RPMI7951 (cell line): ENCODE measurements at regions not wholly inside any gene's neighbourhood (a gene's known extent, or its start where the extent isn't known, plus 50 kb on each side); places are given as distances from the start of the nearest gene placed in this dataset.

Experiments used
- DNase-seq: peaks from one replicate; pipeline ENCODE4 v3.0.0-alpha.2; 2012; ENCODE audit warnings: low read depth

DNA sequence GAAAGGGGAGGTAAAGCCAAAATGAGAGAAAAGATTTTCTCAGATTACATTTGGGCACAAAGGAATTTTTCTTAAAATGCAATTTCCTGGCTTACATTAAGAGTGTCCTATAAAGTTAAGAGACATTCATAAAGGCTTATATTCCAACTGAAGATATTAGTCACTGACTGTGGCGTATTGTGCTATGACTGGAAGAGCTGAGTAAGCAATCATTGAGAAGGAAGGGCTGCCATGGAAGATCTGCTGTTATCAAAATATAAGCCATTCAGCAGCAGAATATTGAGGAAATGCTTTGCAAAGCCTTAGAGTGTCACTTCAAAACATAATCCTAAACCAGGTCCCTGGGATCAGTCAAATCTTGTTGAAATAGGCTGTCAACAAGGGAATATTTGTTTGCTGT lies 593.9 kb downstream of the TUSC7 start:
- DNase-seq = no peak

DNA sequence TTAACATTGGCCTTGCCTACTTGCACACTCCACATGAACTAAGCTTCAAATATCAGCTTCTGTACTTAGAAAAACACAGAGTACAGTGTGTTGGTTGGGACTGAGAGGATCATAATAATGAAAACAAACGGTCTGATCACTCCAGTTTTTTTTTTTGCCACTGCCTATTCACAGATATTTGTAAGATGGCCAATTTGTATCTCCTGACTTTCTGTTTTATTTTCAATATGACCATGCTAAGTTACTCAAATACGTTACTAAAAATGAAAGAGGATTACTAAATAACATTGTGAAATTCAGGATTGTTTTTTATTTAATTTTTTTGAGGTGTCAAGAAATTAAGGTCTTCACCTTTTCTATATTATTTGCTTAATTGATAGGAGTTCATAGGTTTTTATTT lies 595.1 kb downstream of the TUSC7 start:
- no peak for DNase-seq

DNA sequence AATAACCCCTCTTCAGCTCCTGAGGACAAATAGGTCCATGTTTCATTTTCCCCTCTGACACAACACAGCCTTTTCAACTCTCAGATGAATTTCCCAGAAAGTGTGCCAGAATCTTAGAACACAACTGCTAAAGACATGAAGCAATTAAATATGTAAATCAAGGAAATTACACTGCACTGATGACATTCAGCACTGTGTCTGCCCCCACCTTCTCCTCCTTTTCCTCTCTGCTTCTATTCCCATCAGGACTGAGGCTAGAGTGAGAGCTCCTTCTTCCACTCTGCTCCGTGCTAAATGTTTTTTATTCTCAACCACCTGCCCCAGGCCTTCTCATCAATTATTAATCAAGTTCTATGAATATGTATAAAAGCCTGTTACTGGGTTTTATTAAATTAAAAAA lies 596.1 kb downstream of the TUSC7 start:
- no peak for DNase-seq

DNA sequence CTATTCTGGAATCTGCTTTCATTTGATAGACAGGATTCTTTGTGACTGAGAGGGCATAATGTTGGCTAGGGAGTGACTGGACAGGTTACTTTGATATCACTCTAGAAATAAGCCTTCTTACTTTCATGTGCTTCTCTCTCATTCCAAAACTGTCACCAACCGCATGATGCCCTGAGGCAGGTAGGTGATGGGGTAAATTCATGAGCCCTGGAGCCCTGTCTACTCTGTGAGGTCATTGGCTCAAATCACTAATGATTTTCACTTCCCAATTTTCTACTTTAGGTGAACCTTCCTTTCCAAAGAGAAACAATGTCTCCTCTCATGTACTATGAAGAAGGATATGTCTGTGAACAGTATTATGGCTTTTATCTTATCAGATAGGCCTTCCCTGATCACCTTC lies 596.7 kb downstream of the TUSC7 start:
- no peak for DNase-seq

DNA sequence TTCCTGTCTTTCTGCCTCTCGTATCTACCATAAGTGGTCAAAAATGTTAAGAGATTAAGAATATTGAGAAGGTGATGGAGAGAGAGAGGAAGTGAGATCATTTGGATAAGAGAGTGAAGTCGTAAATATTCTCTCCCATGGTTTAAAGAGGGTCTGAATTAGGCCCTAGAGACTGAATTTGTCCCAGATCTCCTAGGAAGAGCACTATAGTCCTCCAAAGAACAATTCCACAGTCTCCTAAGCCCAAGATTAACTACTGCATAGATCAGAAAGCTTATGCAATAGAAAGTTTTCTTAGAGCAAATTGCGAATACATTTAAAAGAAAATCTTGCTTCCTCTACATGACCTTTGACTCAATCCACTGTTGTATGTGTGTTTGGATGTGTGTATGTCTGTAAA lies 598.8 kb downstream of the TUSC7 start:
- DNase-seq = no peak

DNA sequence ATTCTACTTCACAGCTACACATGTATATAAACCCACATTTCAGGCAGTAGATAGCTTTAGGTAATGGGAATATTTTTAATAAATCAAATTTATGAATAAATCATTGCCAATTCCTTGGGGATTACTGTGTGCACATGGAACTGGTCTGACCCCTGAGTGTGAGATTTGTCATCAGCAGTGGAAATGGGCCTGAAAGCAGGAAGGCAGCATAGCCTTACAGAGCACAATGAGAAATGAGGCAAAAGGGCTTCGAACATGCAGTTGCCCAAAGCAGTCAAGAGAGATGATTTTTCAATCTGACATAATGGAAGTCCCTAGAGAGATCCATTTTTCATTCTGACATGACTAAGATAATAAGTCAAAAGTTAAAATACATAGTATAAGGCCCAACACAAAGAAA lies 599.2 kb downstream of the TUSC7 start:
- no peak for DNase-seq

DNA sequence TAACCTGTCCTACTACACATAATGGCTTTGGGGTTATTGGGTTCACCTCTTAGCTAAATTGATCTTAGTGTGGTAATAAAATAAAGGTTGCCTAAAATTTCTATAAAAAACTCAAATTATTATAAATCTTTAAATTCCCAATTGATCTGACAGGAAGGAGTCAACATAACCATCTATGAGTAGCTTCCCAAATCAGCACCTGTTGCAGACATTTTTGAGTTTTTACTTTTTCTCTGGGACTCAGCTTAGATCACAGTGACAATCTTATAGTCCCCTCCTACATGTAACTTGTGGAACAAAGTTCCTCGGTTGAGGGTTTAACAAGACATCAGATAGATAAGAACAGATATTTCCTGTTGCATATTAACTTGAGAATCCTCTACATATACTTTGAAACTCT lies 601.0 kb downstream of the TUSC7 start:
- no peak for DNase-seq

DNA sequence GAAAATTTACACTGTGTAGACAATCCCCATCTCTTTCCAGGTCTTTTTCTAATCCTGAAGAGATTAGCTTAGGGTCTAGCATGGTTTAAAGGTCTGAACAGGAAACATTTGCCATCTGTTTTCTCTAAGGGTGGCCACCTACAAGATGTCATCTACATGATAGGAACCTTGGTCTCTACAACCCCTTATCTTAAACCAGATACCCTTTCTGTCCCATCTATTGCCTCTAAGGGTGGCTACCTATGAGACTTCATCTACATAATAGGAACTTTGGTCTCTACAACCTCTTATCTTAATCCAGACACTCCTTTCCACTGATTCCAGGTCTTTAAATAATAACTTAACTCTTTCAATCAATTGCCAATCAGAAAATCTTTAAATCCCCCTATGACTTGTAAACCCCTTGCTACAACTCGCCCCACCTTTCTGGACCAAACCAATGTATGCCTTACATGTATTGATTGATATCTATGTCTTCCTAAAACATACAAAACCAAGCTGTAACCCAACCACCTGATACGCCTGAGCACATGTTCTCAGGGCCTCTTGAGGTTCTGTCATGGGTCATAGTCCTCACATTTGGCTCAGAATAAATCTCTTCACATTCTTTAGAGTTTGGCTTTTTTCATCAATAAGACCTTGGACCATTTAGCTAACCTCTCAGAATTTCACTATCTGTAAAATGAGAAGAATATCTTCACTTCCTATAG lies 605.0 kb downstream of the TUSC7 start:
- no peak for DNase-seq

DNA sequence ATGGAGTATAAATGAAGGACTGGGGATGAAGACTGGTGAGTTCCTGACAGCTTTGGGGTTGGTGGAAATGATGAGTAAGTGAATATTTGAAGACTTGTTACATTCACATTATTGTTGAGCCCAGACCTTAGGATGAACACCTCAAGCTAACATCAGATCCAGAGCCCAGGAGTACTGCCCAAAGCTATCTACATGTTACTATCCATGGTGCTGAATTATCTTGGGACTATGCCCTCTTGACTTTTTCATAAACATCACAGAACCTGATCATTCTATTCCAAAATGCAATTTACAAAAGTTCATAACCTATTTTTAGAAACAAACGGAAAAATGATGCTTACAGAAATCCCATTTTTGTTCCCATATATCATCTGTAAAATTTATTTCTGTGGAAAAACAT lies 613.3 kb downstream of the TUSC7 start:
- no peak for DNase-seq

DNA sequence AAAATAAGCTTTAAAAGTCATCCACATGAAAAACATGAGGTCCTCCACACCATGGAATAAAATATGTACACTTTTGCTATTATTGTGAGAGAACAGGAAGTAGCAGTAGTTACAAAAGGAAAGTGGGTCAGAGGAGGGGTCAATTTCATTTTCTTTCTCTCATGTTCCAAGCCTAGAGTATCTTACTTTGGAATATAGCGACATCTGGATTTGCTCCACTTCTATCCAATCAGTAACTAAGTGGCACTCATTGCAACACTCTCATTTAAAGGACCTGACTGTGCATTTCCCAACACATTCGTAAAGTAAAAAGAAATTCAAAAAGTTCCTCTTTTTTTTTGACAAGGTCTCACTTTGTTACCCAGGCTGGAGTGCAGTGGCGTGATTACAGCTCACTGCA lies 637.3 kb downstream of the TUSC7 start:
- DNase-seq = no peak

DNA sequence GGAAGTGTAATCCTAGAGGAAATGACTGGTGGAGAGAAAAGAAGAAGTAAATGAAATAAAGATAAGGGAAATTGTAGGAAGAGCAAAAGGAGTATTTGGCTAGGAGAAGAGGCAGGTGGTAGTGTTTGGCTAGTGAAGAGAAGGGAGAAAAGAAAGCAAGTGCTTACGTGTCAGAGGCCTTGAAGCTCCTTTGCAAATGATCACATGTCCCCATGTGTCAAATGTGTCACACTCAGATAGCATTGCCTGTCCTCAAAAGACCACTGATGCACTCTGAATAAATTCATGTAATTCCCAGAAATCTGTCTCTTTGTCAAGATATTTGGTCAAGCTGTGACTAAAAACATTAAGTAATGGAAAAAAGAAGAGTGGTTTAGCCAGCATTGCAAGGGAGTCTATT lies 639.3 kb downstream of the TUSC7 start:
- DNase-seq = no peak

DNA sequence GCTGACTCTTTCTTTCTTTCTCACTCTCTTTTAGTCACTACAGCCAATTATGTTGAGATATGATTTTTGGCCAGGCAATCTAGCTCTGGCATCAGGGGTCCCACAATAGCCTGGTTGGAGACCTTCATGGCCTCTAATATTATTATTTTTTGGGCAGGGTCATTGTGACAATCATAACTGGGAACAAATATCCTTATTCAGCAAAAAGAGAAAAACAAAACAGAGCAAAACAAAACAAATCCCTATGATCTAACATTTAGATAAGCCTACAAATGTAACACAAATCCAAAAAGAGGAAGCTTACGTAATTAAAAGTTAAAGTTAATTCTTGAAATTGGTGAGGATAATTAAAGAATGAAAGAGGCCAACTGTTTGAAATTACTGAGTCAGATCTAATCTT lies 640.0 kb downstream of the TUSC7 start:
- DNase-seq = no peak

DNA sequence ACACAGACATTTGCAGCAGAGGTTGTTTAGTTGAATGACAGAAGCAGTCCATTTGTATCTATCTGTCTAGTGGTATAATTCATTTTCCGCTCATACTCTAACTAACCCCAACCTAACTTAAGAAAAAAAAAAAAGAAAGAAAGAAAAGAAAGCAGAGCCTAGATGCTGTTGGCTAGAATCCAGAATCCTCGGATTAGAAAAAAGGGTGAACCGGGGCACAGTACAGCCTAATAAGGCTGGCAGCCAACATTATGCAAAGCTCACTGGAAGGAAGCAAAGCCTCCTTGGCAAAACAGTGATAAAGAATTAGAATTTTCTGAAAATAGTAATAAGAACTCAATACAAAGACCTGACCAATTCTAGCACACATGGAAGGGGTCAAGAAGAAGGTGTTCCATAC lies 640.8 kb downstream of the TUSC7 start:
- DNase-seq = no peak

DNA sequence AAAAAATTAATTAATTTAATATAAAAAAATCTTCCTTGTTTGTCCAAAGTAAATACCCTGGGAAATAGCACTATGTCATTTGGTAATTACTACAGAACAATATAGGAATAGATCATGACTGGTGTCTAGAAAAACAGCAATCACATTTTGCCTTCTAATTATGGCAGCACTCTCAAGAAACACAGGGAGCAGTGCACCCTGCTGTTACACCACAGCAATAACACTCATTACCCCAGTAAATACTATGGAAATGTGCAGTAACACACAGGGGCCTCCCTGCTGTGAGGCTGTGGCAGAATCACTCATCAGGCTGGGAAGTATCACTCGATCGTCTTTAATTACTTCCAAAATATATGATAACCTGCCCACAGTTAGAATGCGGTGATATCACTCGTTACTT lies 646.0 kb downstream of the TUSC7 start:
- DNase-seq = no peak

DNA sequence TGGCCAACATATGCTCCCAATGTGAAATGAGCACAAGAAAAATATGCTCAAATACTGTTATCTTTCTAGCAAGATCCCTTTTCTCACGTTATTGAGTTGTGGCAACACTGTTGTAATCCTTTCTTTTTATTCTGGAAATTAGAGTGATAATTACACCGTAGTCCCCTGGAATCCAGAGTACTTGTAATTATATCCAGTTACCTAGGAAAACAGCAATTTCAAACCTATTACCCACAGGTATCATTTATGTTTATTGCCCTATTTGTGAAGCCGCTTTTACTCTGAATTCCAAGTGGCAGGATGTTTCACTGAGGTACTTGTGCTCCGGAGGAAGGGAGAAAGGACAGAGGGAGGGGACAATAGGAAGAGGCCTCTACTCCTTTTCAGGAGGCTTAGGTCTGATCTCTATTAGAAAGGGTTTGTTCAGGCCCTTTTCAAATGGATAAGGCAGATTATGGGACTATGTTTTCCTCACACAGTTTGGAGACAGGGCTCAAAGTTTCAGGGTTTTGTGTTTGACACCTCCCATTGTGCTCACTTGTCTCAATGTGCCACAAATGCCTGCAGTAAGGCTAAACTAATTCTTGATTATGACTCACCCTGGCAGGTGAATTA lies 646.6 kb downstream of the TUSC7 start:
- no peak for DNase-seq

DNA sequence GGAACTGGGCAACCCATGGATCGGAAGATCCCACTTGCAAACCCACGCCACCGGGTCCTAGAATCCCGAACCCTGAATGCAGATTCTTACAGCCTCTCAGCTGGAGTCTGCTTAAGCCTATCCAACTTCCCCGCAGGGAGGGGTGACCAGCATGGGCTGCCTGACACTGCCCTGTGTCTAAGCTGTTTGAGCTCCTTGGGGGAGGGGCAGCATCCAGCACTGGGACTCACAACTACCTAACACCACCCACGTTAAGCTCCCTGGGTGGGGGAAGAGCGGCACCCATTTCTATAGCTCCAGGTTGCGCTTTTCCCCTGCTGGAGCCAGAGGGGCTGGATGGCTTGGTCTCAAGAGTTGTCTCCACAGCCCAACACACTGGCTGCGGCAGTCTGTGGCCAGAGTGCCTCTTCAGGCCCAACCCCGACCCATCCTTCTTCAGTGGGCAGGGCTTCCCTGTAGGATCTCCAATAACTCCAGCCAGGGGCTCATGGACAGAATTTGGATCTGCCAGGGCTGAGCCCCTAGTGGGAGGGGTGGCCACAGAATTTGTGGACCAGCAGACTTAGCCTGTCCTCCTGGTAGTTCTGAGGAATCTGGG lies 649.2 kb downstream of the TUSC7 start:
- no peak for DNase-seq

DNA sequence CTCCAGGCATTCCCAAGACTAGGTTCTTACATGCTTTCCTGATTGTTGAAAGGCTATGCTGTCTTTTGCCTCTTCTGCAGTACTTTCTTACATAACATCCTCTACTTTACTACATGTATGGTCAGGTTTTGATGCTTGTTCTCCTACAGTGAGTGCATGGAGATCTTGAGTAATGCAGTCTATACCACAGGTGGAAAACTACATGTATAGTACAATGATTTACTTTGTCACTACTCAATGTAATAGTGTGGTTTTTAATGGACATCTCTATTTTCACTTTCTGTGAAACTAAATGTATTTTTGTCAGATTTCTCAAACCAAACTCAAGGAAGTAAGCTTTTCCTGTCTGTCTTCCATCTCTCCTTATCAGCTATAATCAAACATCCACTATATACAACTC lies 657.0 kb downstream of the TUSC7 start:
- DNase-seq = no peak

DNA sequence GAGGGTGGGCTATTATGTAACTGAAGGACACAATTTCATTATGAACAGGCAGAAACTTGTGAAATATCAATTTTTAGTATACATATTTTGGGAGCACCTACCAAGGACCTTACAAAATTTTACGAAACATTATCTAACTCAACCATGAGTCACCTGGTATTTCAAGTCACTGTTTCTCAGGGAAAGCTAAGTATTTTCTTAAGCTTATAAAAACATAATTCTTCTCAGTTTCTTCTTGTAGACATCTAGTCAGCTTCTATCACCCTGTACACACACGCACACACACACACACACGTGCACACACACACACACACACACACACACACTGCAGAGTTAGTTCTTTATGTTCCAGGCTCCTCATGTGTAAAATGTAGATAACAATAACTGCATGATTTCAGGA lies 658.3 kb downstream of the TUSC7 start:
- no peak for DNase-seq

DNA sequence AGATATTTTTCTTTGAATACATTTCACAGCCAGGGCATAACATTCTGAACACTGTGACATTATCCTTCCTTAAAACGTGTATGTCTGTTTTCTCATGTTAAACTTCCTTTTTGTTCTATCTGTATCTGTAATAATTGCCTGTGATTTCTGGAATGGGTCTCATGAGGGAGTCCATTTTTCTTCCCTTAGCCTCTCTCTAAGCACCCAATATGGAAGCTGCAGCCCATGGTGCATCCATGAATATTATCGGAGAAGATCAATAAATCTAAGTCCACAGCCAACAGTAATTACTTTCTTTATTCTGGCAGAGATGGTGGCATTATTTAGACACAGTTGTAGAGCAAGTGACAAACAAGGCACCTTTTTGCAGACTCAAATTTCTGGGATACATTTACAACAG lies 671.1 kb downstream of the TUSC7 start:
- DNase-seq = no peak

DNA sequence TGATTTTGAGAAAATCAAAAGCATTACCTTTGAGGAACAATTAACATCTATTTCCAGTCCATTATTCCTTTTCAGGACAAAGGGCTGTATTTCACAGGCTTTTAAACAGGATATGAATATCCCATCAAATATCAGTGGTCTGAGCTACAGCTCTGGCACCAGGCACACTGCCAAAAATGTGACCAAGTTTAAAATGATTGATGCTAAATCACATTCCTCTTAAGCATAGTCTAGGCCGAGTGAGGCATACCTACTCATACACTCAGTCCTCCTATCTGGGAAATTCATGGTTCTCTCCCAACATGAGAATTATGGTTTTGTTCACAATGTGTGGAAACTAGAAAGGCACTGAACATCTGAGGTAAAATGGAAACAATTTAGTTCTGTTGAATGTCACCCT lies 683.5 kb downstream of the TUSC7 start:
- DNase-seq = no peak

DNA sequence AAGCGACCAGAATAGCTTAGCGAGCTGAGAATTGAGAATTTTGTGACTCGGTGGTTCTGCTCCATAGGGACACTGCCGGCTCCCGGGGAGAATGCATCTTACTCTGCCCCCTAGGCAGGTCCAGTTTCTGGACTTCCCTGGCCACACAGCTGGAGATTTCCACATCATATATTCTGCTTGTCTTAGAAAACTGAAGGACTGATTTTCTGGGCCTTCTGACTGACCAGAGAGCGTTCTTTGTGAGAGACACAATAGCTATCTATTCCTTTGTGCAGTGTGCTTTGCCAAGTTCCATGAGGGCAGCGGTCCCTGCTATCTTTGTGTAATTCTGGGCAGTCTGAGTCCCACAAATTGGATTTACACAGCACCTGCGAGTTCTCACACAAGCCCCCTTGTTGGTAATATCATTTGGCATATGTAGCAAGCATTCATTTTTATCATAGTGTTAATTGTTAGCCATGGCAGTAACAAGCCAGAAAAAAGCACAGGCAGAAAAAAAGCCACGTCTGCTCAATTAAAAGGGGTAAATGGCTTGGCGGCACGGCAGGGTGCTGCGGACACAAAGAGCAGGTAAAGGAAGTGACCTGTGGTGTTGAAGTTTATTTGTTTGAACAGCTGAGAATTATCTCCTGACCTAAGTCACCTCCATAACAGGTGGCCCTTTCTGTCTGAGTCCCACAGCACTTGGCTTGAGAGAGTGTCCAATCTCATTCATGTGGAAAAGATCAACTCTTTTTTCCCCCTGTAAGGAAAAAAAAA lies 688.7 kb downstream of the TUSC7 start:
- DNase-seq = no peak

DNA sequence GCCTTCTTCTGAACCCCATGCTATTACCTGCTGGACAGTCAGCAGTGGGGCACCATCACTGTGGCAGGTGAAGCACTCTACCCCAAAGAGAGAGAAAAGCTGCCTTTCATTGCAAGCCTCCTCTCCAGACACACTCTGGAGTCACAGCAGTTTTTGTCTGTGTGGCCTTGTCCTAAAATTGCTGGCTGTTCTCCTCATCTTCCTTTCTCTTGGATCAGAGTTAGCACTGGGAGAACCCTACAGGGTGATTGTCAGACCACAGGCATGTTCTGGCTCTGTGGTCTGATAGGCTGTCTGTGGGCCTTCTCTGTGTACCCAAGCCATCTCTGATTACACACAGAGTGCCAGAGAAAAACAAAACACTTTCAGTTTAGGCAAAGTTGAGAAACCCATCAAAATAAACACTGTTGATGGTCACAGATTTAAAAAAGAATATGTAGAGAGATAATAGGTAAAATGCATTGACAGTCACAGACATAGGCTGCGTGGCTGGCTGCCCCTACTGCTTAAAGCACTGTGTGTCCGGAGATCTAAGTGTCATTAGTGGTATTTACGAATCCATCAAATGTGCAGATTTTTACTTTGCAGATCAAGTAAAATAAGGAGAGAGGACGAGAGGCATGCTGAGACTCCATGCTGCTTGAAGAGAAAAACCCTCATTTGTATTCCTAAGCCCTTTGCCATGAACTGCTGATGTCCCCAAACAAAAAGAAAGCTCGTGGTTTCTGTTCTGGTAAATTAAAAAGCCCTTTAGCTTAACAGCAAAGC lies 689.9 kb downstream of the TUSC7 start:
- DNase-seq = no peak
